ENCODE measurements at regions not wholly inside any gene's neighbourhood (a gene's known extent, or its start where the extent isn't known, plus 50 kb on each side); places are given as distances from the start of the nearest gene placed in this dataset.

DNA sequence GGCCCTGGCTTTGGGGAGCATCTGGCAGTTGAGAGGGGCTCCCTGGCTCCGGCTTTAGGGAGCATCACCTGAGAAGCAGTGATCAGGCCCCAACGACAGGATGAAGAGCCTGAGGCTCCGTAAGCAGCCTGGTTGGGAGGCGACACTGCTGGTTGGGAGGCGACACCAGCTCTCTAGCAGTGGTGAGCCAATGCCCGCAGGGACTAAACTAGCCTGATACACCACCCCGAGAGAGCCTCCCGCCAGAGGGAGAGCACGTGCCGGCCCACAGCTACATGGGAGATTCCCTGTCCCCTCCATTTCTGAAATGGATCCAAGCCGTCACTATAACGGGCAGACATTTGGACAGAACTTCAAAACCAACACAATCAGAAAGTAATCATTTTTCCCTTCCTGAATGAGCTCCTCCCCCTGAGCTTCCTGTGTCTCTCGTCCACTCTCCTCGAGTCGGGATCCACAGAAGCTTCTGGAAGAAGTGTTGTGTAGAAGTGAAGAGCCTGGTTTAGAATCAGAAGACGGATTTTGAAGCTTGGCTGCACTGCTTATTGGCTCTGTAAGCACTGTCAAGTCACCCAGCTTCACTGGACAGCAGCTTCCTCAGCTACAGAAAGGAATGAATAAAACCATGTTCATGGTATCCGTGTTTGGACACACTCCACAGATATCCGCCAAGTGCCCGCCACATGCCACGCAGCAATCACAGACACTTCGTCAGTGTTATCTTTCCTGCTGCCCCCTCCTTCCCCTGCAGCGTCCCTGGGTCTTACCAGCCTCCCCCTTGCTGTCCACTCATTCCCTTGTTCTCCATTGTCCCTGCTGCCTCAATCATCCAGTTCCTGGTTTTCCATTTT lies 199.6 kb downstream of the TTLL2 start:
- H3K4me3 ChIP-seq (ENCODE audit: low read depth, poor library complexity, severe bottlenecking), result no peak overlapping the region
- 64 to 65% methylated on average over 18 to 22 of the region's 22 CpGs for WGBS, 2 donors
- TF ChIP-seq, protein P1, sequence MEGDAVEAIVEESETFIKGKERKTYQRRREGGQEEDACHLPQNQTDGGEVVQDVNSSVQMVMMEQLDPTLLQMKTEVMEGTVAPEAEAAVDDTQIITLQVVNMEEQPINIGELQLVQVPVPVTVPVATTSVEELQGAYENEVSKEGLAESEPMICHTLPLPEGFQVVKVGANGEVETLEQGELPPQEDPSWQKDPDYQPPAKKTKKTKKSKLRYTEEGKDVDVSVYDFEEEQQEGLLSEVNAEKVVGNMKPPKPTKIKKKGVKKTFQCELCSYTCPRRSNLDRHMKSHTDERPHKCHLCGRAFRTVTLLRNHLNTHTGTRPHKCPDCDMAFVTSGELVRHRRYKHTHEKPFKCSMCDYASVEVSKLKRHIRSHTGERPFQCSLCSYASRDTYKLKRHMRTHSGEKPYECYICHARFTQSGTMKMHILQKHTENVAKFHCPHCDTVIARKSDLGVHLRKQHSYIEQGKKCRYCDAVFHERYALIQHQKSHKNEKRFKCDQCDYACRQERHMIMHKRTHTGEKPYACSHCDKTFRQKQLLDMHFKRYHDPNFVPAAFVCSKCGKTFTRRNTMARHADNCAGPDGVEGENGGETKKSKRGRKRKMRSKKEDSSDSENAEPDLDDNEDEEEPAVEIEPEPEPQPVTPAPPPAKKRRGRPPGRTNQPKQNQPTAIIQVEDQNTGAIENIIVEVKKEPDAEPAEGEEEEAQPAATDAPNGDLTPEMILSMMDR (IDR thresholded peaks at IDR 0.05), result no peak
- no peak for TF ChIP-seq POLR2A (IDR thresholded peaks at IDR 0.05)
- DNase-seq (ENCODE audit: low spot score in 2 of 2), result peak in 1 of 2 donors; percentile 49
- intact Hi-C loops (cut with DNase I; ENCODE audit: low total_unique reads), result no loop called here

- 94 to 95% methylated on average over 6 of the region's 6 CpGs for WGBS, 2 donors
- TF ChIP-seq, protein P1 (IDR thresholded peaks at IDR 0.05), result no peak
- no peak for TF ChIP-seq POLR2A (IDR thresholded peaks at IDR 0.05)
- H3K4me3 ChIP-seq (ENCODE audit: low read depth, poor library complexity, severe bottlenecking), result no peak overlapping the region
- no peak for DNase-seq (ENCODE audit: low spot score in 2 of 2)
- intact Hi-C loops (cut with DNase I; ENCODE audit: low total_unique reads), result no loop called here
These were observed 200.9 kb downstream of the TTLL2 start for GRCh38 chr6:167525774-167526173.

- no peak overlapping the region for H3K4me3 ChIP-seq (ENCODE audit: low read depth, poor library complexity, severe bottlenecking)
- no peak for TF ChIP-seq POLR2A (IDR thresholded peaks at IDR 0.05)
- TF ChIP-seq, protein P1 (IDR thresholded peaks at IDR 0.05), result no peak
- no peak for DNase-seq (ENCODE audit: low spot score in 2 of 2)
- intact Hi-C loops (cut with DNase I; ENCODE audit: low total_unique reads), result no loop called here
- WGBS, 2 donors, result 73 to 78% methylated on average over 23 of the region's 23 CpGs
These were observed 201.8 kb downstream of the TTLL2 start for GRCh38 chr6:167526465-167527368.

DNA sequence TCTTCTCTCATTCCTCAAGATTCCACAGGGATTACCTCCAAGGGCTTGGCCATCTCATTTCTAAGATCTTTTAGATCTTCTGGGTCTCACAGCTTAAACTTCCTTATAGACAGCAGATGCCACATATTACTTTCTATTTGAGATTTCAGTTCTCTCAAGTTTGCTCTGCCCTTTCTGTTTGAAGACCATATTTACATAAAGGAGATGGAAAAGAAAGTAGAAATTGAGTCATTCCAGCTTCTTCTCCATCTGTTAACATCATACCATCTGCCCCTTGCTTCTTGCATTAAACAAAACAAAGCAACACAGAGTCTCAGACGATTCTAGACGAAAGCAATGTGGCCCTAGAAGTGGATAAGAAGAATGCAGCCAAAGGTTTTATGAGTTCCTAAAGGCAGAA lies 203.4 kb downstream of the TTLL2 start:
- WGBS, 2 donors, result 80 to 84% methylated on average over 2 of the region's 2 CpGs
- H3K4me3 ChIP-seq (ENCODE audit: low read depth, poor library complexity, severe bottlenecking), result no peak overlapping the region
- TF ChIP-seq, protein P1 (IDR thresholded peaks at IDR 0.05), result no peak
- TF ChIP-seq POLR2A (IDR thresholded peaks at IDR 0.05), result no peak
- intact Hi-C loops (cut with DNase I; ENCODE audit: low total_unique reads), result no loop called here
- DNase-seq (ENCODE audit: low spot score in 2 of 2), result no peak

- 73 to 81% methylated on average over 6 of the region's 6 CpGs for WGBS, 2 donors
- intact Hi-C loops (cut with DNase I; ENCODE audit: low total_unique reads), result no loop called here
These were observed 204.1 kb downstream of the TTLL2 start for GRCh38 chr6:167528976-167529375.

More at GRCh38 chr6:167528976-167529375, 204.1 kb downstream of the TTLL2 start:
- H3K4me3 ChIP-seq (ENCODE audit: low read depth, poor library complexity, severe bottlenecking), result no peak overlapping the region
- TF ChIP-seq POLR2A (IDR thresholded peaks at IDR 0.05), result no peak
- TF ChIP-seq, protein P1 (IDR thresholded peaks at IDR 0.05), result no peak
- DNase-seq (ENCODE audit: low spot score in 2 of 2), result no peak

Data from lower leg skin (tissue), 4 donors.